LNCaP clone FGC (cell line): ENCODE measurements at regions not wholly inside any gene's neighbourhood (a gene's known extent, or its start where the extent isn't known, plus 50 kb on each side); places are given as distances from the start of the nearest gene placed in this dataset.

Source experiments
- DNase-seq: peaks from one replicate; pipeline ENCODE4 v3.0.0-alpha.2; 2011; ENCODE audit warnings: low read depth
- H3K4me3 ChIP-seq: 2 replicates; pipeline ENCODE4 v1.5.1; 2011; ENCODE audit warnings: mild to moderate bottlenecking, low read depth, low read length, control low read depth
- CTCF ChIP-seq: IDR thresholded peaks from 2 replicates; pipeline ENCODE4 v1.5.1; 2012; ENCODE audit warnings: mild to moderate bottlenecking; ENCODE audit not compliant: control insufficient read depth, insufficient read depth; ENCODE audit errors: extremely low read depth

- no peak overlapping the region for H3K4me3 ChIP-seq
- TF ChIP-seq CTCF = no peak
- no peak for DNase-seq
Measured at GRCh38 chr5:13316176-13316575, 628.3 kb downstream of the DNAH5 start.

- H3K4me3 ChIP-seq = no peak overlapping the region
- no peak for DNase-seq
- TF ChIP-seq CTCF = no peak
Measured at GRCh38 chr5:13307480-13307879, 637.0 kb downstream of the DNAH5 start.

GRCh38 chr5:13303445-13303844 is 641.0 kb downstream of the DNAH5 start:
- no peak for TF ChIP-seq CTCF
- no peak overlapping the region for H3K4me3 ChIP-seq
- no peak for DNase-seq

GRCh38 chr5:13278811-13279210 is 665.7 kb downstream of the DNAH5 start:
- no peak for DNase-seq
- H3K4me3 ChIP-seq = no peak overlapping the region
- TF ChIP-seq CTCF = no peak

GRCh38 chr5:13278148-13278547 is 666.3 kb downstream of the DNAH5 start:
- peak; percentile 35; the same call in 1 of the 2 replicates for TF ChIP-seq CTCF
- DNase-seq = no peak

GRCh38 chr5:13276156-13276555 is 668.3 kb downstream of the DNAH5 start:
- no peak for TF ChIP-seq CTCF
- H3K4me3 ChIP-seq = no peak overlapping the region
- no peak for DNase-seq

More at GRCh38 chr5:13278148-13278547, 666.3 kb downstream of the DNAH5 start:
- no peak overlapping the region for H3K4me3 ChIP-seq

- no peak for DNase-seq
- H3K4me3 ChIP-seq = no peak overlapping the region
- no peak for TF ChIP-seq CTCF
Measured at GRCh38 chr5:13263701-13264100, 680.8 kb downstream of the DNAH5 start.
